ENCODE measurements at regions not wholly inside any gene's neighbourhood (a gene's known extent, or its start where the extent isn't known, plus 50 kb on each side); places are given as distances from the start of the nearest gene placed in this dataset.

GRCh38 chr4:189267312-189267965, 673.2 kb upstream of the FRG1 start:
- TF ChIP-seq, protein P1, sequence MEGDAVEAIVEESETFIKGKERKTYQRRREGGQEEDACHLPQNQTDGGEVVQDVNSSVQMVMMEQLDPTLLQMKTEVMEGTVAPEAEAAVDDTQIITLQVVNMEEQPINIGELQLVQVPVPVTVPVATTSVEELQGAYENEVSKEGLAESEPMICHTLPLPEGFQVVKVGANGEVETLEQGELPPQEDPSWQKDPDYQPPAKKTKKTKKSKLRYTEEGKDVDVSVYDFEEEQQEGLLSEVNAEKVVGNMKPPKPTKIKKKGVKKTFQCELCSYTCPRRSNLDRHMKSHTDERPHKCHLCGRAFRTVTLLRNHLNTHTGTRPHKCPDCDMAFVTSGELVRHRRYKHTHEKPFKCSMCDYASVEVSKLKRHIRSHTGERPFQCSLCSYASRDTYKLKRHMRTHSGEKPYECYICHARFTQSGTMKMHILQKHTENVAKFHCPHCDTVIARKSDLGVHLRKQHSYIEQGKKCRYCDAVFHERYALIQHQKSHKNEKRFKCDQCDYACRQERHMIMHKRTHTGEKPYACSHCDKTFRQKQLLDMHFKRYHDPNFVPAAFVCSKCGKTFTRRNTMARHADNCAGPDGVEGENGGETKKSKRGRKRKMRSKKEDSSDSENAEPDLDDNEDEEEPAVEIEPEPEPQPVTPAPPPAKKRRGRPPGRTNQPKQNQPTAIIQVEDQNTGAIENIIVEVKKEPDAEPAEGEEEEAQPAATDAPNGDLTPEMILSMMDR (conservative IDR thresholded peaks at IDR 0.05; ENCODE audit: low read depth, low read length): no peak
- TF ChIP-seq USF2 (IDR thresholded peaks at IDR 0.05; ENCODE audit: low read depth, low read length) (no peak), SMC3 (IDR thresholded peaks at IDR 0.05; ENCODE audit: low read depth, low read length) (no peak), POLR2A (IDR thresholded peaks at IDR 0.05; ENCODE audit: low read depth, low read length) (no peak), FOS (IDR thresholded peaks at IDR 0.05; ENCODE audit: low read depth, low read length) (no peak), RCOR1 (IDR thresholded peaks at IDR 0.05; ENCODE audit: insufficient replicate concordance, low read length) (no peak), MXI1 (IDR thresholded peaks at IDR 0.05; ENCODE audit: borderline replicate concordance, low read depth, low read length) (no peak), NFE2L2 (IDR thresholded peaks at IDR 0.05; ENCODE audit: low read depth, low read length) (no peak), RAD21 (IDR thresholded peaks at IDR 0.05; ENCODE audit: low read length) (no peak), BHLHE40 (IDR thresholded peaks at IDR 0.05; ENCODE audit: low read depth, low read length) (no peak), MAFK (IDR thresholded peaks at IDR 0.05; ENCODE audit: low read depth, low read length) (no peak)

All from IMR-90 (cell line).